Neural progenitor cell (in vitro differentiated cells): ENCODE measurements at regions not wholly inside any gene's neighbourhood (a gene's known extent, or its start where the extent isn't known, plus 50 kb on each side); places are given as distances from the start of the nearest gene placed in this dataset.

Experiments
- DNase-seq: peaks from one replicate; pipeline ENCODE4 v3.0.0-alpha.2; 2016; ENCODE audit warnings: low spot score
- H2AFZ ChIP-seq: fragments of 200-600 bp; sonication (generic); replicated peaks from 2 replicates; pipeline ENCODE4 v1.6.1; 2016; ENCODE audit warnings: antibody characterized with exemption
- H3F3A ChIP-seq: fragments of 200-600 bp; sonication (generic); 2 replicates; pipeline ENCODE4 v1.6.1; 2016; ENCODE audit warnings: antibody characterized with exemption, low read depth
- H3K27ac ChIP-seq: fragments of 200-600 bp; sonication (generic); 2 replicates; pipeline ENCODE4 v1.5.1; 2016; ENCODE audit warnings: mild to moderate bottlenecking
- H3K27me3 ChIP-seq: fragments of 200-600 bp; sonication (generic); 2 replicates; pipeline ENCODE4 v1.6.1; 2016; ENCODE audit warnings: mild to moderate bottlenecking, moderate library complexity
- H3K36me3 ChIP-seq: fragments of 200-600 bp; sonication (generic); 2 replicates; pipeline ENCODE4 v1.5.1; 2016
- H3K4me1 ChIP-seq: fragments of 200-600 bp; sonication (generic); 2 replicates; pipeline ENCODE4 v1.6.1; 2016; ENCODE audit warnings: mixed run types
- H3K4me2 ChIP-seq: fragments of 200-600 bp; sonication (generic); 2 replicates; pipeline ENCODE4 v1.6.1; 2016
- H3K4me3 ChIP-seq: fragments of 200-600 bp; sonication (generic); 2 replicates; pipeline ENCODE4 v1.5.1; 2016
- H3K79me2 ChIP-seq: fragments of 200-600 bp; sonication (generic); 2 replicates; pipeline ENCODE4 v1.6.1; 2016; ENCODE audit warnings: low read depth
- H3K9ac ChIP-seq: fragments of 200-600 bp; sonication (generic); 2 replicates; pipeline ENCODE4 v1.6.1; 2016
- H3K9me3 ChIP-seq: fragments of 200-600 bp; sonication (generic); 2 replicates; pipeline ENCODE4 v1.5.1; 2016; ENCODE audit warnings: low read depth
- H4K20me1 ChIP-seq: fragments of 200-600 bp; sonication (generic); 2 replicates; pipeline ENCODE4 v1.6.1; 2016; ENCODE audit warnings: low read depth
- H3K27ac Mint-ChIP-seq: 3 replicates; pipeline ENCODE4 v1.8.0; 2021; ENCODE audit warnings: mixed read lengths
- H3K27me3 Mint-ChIP-seq: 2 replicates; pipeline ENCODE4 v1.8.0; 2022; ENCODE audit warnings: low read depth, mild to moderate bottlenecking, inconsistent platforms, moderate library complexity, mixed read lengths; ENCODE audit not compliant: insufficient read depth
- H3K36me3 Mint-ChIP-seq: 3 replicates; pipeline ENCODE4 v1.8.0; 2021; ENCODE audit warnings: mixed read lengths
- H3K4me1 Mint-ChIP-seq: 3 replicates; pipeline ENCODE4 v1.8.0; 2021; ENCODE audit warnings: mixed read lengths
- H3K4me3 Mint-ChIP-seq: 3 replicates; pipeline ENCODE4 v1.8.0; 2021; ENCODE audit warnings: mild to moderate bottlenecking, moderate library complexity, mixed read lengths
- H3K9me3 Mint-ChIP-seq: 3 replicates; pipeline ENCODE4 v1.8.0; 2020; ENCODE audit warnings: mixed read lengths
- EZH2 ChIP-seq: fragments of 200-600 bp; sonication (generic); IDR thresholded peaks from 2 replicates; pipeline ENCODE4 v1.6.1; 2017; ENCODE audit warnings: antibody characterized with exemption, mild to moderate bottlenecking, moderate library complexity
- EZH2phosphoT487 ChIP-seq: fragments of 200-600 bp; sonication (generic); IDR thresholded peaks from 2 replicates; pipeline ENCODE4 v1.6.1; 2017; ENCODE audit warnings: antibody characterized with exemption
- TF ChIP-seq, protein P1 (sequence below): fragments of 200-600 bp; sonication (generic); IDR thresholded peaks from 2 replicates; pipeline ENCODE4 v1.5.1; 2017; ENCODE audit warnings: antibody characterized with exemption, mild to moderate bottlenecking

DNA sequence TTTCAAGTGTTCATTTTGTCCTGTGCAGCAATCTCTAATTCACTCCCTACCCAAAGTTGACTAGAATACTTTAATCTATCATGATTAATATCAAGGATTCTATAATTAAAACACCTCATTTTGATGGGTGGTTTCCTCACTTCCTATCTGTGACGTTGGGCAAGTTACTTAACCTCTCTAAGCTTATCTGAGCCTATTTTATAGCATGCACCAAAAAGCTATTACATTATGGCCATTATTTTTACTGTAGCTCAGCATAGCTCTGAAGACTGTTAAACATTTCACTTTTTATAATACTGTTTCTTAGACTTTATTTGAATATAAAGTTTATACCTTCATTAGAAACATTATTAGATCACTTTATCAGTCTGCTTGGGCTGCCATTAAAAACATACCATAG, 579.6 kb upstream of the NXPH2 start:
- H3K27me3 Mint-ChIP-seq: no peaks in the 10 kb centered on the region
- H3F3A ChIP-seq: no peaks in the 10 kb centered on the region
- no peaks in the 10 kb centered on the region for H3K9me3 ChIP-seq
- no peaks in the 10 kb centered on the region for H4K20me1 ChIP-seq
- peaks cover 10% of the 10 kb centered on the region for H3K4me1 ChIP-seq
- no peaks in the 10 kb centered on the region for H3K36me3 Mint-ChIP-seq
- peaks cover 7% of the 10 kb centered on the region for H3K4me1 Mint-ChIP-seq
- no peaks in the 10 kb centered on the region for H3K36me3 ChIP-seq
- TF ChIP-seq EZH2phosphoT487: no peak
- TF ChIP-seq, protein P1, sequence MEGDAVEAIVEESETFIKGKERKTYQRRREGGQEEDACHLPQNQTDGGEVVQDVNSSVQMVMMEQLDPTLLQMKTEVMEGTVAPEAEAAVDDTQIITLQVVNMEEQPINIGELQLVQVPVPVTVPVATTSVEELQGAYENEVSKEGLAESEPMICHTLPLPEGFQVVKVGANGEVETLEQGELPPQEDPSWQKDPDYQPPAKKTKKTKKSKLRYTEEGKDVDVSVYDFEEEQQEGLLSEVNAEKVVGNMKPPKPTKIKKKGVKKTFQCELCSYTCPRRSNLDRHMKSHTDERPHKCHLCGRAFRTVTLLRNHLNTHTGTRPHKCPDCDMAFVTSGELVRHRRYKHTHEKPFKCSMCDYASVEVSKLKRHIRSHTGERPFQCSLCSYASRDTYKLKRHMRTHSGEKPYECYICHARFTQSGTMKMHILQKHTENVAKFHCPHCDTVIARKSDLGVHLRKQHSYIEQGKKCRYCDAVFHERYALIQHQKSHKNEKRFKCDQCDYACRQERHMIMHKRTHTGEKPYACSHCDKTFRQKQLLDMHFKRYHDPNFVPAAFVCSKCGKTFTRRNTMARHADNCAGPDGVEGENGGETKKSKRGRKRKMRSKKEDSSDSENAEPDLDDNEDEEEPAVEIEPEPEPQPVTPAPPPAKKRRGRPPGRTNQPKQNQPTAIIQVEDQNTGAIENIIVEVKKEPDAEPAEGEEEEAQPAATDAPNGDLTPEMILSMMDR: no peak
- TF ChIP-seq EZH2: no peak
- H3K4me3 ChIP-seq: no peak overlapping the region
- no peaks in the 10 kb centered on the region for H3K27me3 ChIP-seq
- DNase-seq: no peak
- no peaks in the 10 kb centered on the region for H3K79me2 ChIP-seq
- H3K9ac ChIP-seq: no peak overlapping the region
- no peak overlapping the region for H3K27ac ChIP-seq
- no peak overlapping the region for H3K4me3 Mint-ChIP-seq
- no peaks in the 10 kb centered on the region for H3K9me3 Mint-ChIP-seq
- no peak overlapping the region for H3K4me2 ChIP-seq
- no peak overlapping the region for H3K27ac Mint-ChIP-seq
- H2AFZ ChIP-seq: no peak overlapping the region

DNA sequence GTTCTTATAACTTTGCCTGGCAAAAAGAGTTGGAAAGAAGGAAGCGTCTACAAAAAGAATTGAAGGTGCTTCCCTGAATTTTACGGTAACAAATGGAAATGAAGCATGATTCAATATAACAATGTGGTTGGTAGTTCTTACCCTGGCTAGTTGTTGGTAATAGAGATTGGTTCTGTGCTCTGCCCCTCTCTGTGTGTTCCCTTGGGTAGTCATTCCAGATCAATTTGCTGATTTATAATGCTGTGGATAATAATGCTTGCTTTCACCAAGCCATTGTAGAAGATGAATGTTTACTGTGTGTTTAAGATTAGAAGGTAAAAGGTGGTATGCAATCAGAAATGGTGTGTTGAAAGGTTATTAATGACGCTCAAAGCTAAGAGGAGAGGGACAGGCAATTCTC, 577.8 kb upstream of the NXPH2 start:
- H3K36me3 ChIP-seq: no peaks in the 10 kb centered on the region
- H3K27ac ChIP-seq: no peak overlapping the region
- no peaks in the 10 kb centered on the region for H3K27me3 Mint-ChIP-seq
- H3K9me3 ChIP-seq: no peaks in the 10 kb centered on the region
- H2AFZ ChIP-seq: no peak overlapping the region
- H3K36me3 Mint-ChIP-seq: no peaks in the 10 kb centered on the region
- H3K27me3 ChIP-seq: no peaks in the 10 kb centered on the region
- peaks cover 4% of the 10 kb centered on the region for H3K9me3 Mint-ChIP-seq
- no peak for DNase-seq
- TF ChIP-seq, protein P1: no peak
- TF ChIP-seq EZH2phosphoT487: no peak
- no peak for TF ChIP-seq EZH2
- no peak overlapping the region for H3K4me3 ChIP-seq
- no peaks in the 10 kb centered on the region for H3K4me1 Mint-ChIP-seq
- no peaks in the 10 kb centered on the region for H3F3A ChIP-seq
- no peak overlapping the region for H3K9ac ChIP-seq
- no peak overlapping the region for H3K4me3 Mint-ChIP-seq
- H3K27ac Mint-ChIP-seq: no peak overlapping the region
- H3K4me2 ChIP-seq: no peak overlapping the region
- no peaks in the 10 kb centered on the region for H3K4me1 ChIP-seq
- H4K20me1 ChIP-seq: no peaks in the 10 kb centered on the region
- H3K79me2 ChIP-seq: no peaks in the 10 kb centered on the region

DNA sequence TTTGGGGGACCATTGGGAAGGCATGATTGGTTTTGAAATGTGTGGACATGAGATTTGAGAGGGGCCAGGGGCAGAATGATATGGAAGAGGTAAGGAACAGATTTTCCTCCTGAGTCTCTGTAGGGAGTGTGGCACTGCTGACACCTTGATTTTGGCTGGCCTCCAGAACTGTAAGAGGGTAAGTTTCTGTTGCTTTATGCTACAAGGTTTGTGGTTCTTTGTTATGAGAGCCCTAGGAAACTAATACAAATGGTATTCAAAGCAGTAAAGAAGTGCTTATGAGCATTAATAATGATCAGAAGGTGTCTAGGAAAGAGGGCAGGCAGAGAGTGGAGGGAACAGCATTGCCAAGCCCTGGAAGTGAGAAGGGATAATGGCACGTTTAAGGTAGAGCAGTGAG, 574.3 kb upstream of the NXPH2 start:
- Mint-ChIP-seq H3K36me3 (no peaks in the 10 kb centered on the region), H3K4me3 (no peak overlapping the region), H3K27ac (no peak overlapping the region), H3K9me3 (peaks cover 8% of the 10 kb centered on the region), H3K27me3 (no peaks in the 10 kb centered on the region), H3K4me1 (no peaks in the 10 kb centered on the region)
- H3K9me3 ChIP-seq: no peaks in the 10 kb centered on the region
- no peaks in the 10 kb centered on the region for H3K4me1 ChIP-seq
- no peak overlapping the region for H3K4me2 ChIP-seq
- no peaks in the 10 kb centered on the region for H3K79me2 ChIP-seq
- no peak for DNase-seq
- H3K27me3 ChIP-seq: no peaks in the 10 kb centered on the region
- H3K4me3 ChIP-seq: no peak overlapping the region
- no peaks in the 10 kb centered on the region for H4K20me1 ChIP-seq
- no peak overlapping the region for H3K27ac ChIP-seq
- no peaks in the 10 kb centered on the region for H3F3A ChIP-seq
- H3K9ac ChIP-seq: no peak overlapping the region
- TF ChIP-seq EZH2phosphoT487: no peak
- TF ChIP-seq, protein P1: no peak
- no peak for TF ChIP-seq EZH2
- H2AFZ ChIP-seq: no peak overlapping the region
- no peaks in the 10 kb centered on the region for H3K36me3 ChIP-seq

DNA sequence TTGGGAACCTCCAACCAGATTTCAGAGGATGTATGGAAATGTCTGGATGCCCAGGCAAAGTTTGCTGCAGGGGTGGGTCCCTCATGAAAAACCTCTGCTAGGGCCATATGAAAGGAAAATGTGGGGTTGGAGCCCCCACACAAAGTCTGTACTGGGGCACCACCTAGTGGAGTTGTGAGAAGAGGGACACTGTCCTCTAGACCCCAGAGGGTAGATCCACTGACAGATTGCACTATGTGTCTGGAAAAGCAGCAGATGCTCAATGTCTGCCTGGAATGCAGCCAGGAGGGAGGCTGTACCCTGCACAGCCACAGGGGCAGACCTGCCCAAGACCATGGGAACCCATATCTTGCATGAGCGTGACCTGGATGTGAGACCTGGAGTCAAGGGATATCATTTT, 573.7 kb upstream of the NXPH2 start:
- Histone ChIP-seq H3K9ac (no peak overlapping the region), H2AFZ (no peak overlapping the region), H4K20me1 (no peaks in the 10 kb centered on the region), H3K27me3 (no peaks in the 10 kb centered on the region), H3K36me3 (no peaks in the 10 kb centered on the region), H3F3A (no peaks in the 10 kb centered on the region), H3K4me3 (no peak overlapping the region), H3K79me2 (no peaks in the 10 kb centered on the region), H3K4me2 (no peak overlapping the region), H3K9me3 (no peaks in the 10 kb centered on the region), H3K4me1 (no peaks in the 10 kb centered on the region), H3K27ac (no peak overlapping the region)
- Mint-ChIP-seq H3K9me3 (peaks cover 8% of the 10 kb centered on the region), H3K27me3 (no peaks in the 10 kb centered on the region), H3K4me1 (no peaks in the 10 kb centered on the region), H3K27ac (no peak overlapping the region), H3K4me3 (no peak overlapping the region), H3K36me3 (no peaks in the 10 kb centered on the region)
- TF ChIP-seq EZH2 (no peak), EZH2phosphoT487 (no peak)
- TF ChIP-seq, protein P1: no peak
- no peak for DNase-seq
